GM12875 (cell line): ENCODE measurements at regions not wholly inside any gene's neighbourhood (a gene's known extent, or its start where the extent isn't known, plus 50 kb on each side); places are given as distances from the start of the nearest gene placed in this dataset.

Experiments used
- H3K4me3 ChIP-seq: one replicate; pipeline ENCODE4 v1.5.1; 2011; ENCODE audit warnings: low read depth, low read length, control low read depth
- TF ChIP-seq, protein P1 (sequence below): IDR thresholded peaks from 2 replicates; pipeline ENCODE4 v1.5.1; 2011; ENCODE audit warnings: low read depth, mild to moderate bottlenecking, control low read depth, inconsistent platforms, low read length, moderate library complexity, borderline replicate concordance; ENCODE audit not compliant: insufficient read depth

DNA sequence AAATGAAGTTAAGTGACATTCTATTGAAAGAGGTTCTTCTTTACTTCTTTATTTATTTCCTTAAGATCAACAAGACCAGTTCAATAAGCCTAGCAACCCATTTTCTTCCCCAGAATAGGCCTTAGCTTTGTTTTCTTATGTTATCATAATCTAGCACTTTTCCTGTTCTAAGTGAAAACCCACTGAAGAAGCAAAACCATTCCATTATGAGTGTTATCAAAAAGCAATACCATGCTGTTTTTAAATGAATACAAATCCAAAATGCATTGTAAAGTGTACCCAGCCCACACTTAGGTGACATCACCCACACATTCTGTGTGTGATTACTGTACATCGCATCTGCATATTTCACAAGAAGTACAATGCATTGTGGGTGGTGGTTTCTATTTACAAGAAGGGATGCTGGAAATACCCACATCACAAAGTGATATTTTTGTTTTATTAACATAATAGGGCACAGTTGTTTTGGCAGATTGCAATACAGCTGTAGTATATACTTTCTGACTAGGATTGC, 679.5 kb downstream of the KCNJ3 start:
- TF ChIP-seq, protein P1, sequence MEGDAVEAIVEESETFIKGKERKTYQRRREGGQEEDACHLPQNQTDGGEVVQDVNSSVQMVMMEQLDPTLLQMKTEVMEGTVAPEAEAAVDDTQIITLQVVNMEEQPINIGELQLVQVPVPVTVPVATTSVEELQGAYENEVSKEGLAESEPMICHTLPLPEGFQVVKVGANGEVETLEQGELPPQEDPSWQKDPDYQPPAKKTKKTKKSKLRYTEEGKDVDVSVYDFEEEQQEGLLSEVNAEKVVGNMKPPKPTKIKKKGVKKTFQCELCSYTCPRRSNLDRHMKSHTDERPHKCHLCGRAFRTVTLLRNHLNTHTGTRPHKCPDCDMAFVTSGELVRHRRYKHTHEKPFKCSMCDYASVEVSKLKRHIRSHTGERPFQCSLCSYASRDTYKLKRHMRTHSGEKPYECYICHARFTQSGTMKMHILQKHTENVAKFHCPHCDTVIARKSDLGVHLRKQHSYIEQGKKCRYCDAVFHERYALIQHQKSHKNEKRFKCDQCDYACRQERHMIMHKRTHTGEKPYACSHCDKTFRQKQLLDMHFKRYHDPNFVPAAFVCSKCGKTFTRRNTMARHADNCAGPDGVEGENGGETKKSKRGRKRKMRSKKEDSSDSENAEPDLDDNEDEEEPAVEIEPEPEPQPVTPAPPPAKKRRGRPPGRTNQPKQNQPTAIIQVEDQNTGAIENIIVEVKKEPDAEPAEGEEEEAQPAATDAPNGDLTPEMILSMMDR = no peak
- H3K4me3 ChIP-seq = no peak overlapping the region

DNA sequence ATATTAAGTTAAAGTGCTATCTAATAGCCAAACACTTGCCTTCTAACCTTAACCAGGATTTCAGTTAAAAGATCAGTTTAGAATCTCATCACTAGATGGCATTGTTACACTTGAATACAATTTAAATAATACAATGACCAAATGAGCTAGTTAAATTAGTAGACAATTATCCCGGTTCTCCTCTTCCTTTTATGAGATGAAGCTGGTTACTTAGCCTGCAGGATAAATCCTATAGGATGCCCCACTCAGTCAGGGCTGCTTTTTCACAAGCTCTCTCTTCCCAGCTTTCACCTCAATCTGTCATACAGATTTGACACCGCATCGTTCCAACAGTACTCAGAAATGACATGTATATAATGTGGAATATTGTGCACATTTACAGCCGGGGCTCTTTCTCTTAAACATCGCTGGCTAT, 678.8 kb downstream of the KCNJ3 start:
- TF ChIP-seq, protein P1 = no peak
- no peak overlapping the region for H3K4me3 ChIP-seq

DNA sequence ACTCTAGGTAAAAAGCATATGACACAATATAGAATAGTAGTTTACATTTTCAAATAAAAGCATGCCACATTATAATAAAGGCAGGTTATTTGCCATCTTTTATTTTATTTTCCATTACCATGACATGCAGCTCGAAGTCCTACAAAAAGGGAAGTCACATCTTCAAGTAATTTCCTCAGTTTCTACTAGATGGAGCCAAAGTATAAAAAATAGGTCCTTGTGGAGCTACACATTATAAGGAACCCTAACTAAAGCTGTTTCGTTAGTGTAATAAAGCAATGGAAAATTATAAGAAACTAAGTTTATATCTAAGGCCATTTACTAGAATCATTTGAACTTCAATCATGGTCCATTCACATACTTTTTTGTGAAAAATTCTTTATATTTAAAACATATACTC, 674.5 kb downstream of the KCNJ3 start:
- TF ChIP-seq, protein P1 = no peak
- no peak overlapping the region for H3K4me3 ChIP-seq

DNA sequence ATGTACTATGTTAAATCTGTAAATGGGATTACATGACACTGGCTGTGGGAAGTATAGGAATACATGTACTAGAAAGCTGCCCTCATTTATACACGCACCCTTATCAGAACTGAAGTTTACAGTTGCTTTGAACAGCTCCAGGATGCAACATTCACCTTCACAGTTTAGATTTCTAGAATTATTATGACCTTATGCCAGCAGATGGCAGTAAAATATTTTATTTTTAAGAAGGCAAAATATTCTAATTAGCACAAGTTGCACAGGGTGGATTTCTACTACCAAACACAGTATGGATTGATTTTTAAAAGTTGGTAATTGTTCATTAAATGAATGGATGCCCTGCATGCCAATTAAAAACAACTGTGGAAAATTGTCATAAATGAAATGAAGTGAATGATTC, 670.4 kb downstream of the KCNJ3 start:
- TF ChIP-seq, protein P1 = no peak
- H3K4me3 ChIP-seq = no peak overlapping the region

DNA sequence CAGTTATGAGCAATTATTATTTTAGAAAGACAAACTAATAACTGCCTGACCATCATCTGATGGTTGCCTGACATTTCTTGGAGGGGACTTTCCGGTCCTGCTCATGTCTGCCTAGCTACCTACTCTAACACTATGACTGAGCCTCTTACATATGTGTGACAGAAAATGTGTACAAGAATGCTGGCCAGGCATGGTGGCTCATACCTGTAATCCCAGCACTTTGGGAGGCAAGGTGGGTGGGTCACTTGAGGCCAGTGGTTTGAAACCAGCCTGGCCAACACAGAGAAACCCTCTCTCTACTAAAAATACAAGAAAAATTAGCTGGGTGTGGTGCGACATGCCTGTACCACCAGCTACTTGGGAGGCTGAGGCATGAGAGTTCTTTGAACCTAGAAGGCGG, 666.3 kb downstream of the KCNJ3 start:
- TF ChIP-seq, protein P1 = no peak
- H3K4me3 ChIP-seq = no peak overlapping the region

DNA sequence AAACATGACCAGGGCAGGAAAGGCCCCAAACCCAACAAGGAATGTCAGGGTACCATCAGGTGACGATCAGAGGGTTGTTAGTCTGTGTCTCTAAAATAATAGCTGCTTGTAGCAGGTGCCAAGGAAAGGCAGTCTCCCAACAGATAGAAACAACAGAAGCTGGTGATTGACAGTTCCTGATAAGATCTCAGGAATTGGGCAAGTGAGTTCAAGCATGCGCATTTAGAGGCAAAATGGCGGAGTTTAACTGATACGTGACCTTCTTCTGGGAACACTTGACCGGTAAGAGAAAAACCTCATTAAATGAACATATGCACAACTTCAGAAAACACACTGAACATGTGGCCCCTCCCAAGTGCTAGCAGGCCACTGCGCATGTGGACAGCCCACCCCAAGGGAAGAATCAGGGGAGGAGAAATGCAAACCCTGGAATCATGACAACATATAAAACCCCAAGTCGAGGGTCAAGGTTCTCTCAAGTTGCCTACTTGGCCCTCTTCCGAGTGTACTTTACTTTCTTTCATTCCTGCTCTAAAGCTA, 664.9 kb downstream of the KCNJ3 start:
- H3K4me3 ChIP-seq = no peak overlapping the region
- TF ChIP-seq, protein P1 = no peak

DNA sequence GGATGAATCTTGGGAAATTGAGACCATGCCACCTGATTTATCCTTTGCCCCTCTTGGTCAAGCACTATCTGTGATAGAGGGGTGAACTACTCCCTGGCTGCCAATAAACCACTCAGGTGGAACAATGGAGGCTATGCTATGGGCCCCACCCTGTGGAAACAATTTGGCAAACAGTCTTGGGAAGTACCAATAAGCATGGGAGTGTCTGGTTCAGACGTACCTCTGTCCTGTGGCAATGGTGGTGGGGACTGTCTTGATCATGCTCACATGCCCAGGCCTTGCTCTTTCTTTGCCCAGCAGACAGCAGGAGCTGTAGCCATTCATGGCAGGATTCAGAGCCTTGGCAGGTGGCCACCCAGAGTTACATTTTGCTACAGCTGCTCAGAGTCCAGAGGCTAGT, 658.7 kb downstream of the KCNJ3 start:
- TF ChIP-seq, protein P1 = no peak
- H3K4me3 ChIP-seq = no peak overlapping the region
